ENCODE measurements at regions not wholly inside any gene's neighbourhood (a gene's known extent, or its start where the extent isn't known, plus 50 kb on each side); places are given as distances from the start of the nearest gene placed in this dataset.

DNA sequence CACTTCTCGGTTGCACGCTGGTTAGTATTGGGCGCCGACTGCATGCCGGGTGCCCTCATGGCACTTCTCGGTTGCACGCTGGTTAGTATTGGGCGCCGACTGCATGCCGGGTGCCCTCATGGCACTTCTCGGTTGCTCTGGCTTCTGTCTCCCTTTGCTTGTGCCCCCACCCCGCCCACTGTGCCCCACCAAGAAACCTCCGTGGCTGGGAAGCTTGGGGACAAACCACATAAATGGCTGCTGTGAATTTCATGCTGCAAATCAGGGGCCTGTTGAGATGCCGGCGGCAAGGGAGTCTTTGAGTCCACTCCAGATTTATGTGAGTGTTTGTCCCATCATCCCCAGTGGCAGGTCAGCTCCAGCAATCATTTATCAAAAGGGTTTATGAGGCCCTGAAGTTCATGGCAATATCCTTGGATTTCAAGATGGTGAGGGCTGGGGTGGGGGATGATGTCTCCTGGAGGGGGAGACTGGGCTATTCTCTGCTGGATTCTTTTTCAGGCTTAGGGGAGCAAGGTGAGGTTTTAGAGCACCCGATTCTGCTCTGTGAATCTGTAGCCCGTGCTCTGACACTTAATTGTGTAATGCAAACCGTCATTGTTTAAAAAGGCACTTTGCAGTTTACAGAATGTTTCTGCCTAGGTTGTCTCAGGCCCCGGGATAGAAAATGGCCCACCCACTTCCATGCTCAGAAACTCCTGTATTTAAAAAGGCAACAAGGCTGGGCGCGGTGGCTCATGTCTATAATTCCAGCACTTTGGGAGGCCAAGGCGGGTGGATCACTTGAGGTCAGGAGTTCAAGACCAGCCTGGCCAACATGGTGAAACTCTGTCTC, 51.2 kb upstream of the CIBAR2 start:
- no peaks in the 10 kb centered on the region for H3K9me3 ChIP-seq (ENCODE audit: low read length)
- H3K4me3 ChIP-seq (ENCODE audit: low read length) = no peak overlapping the region
- H3K9me2 ChIP-seq (ENCODE audit: insufficient read depth, low read length) = no peaks in the 10 kb centered on the region
- H3K9ac ChIP-seq (ENCODE audit: low read length) = no peak overlapping the region
- H3K27ac ChIP-seq (ENCODE audit: low read length) = no peak overlapping the region
- no peaks in the 10 kb centered on the region for H3K79me2 ChIP-seq (replicated peaks; ENCODE audit: insufficient read depth, low read length)
- TF ChIP-seq POLR2AphosphoS5 (IDR thresholded peaks at IDR 0.05) (no peak), EP300 (conservative IDR thresholded peaks at IDR 0.05; ENCODE audit: poor library complexity, severe bottlenecking) (no peak), MXI1 (conservative IDR thresholded peaks at IDR 0.05; ENCODE audit: poor library complexity, severe bottlenecking) (no peak), RAD21 (conservative IDR thresholded peaks at IDR 0.05) (no peak), EZH2 (IDR thresholded peaks at IDR 0.05; ENCODE audit: borderline replicate concordance, insufficient read depth, low read length, poor library complexity, severe bottlenecking) (no peak), SMC3 (conservative IDR thresholded peaks at IDR 0.05; ENCODE audit: poor library complexity) (no peak), TAF1 (IDR thresholded peaks at IDR 0.05; ENCODE audit: low read depth) (no peak)
- TF ChIP-seq, protein P1, sequence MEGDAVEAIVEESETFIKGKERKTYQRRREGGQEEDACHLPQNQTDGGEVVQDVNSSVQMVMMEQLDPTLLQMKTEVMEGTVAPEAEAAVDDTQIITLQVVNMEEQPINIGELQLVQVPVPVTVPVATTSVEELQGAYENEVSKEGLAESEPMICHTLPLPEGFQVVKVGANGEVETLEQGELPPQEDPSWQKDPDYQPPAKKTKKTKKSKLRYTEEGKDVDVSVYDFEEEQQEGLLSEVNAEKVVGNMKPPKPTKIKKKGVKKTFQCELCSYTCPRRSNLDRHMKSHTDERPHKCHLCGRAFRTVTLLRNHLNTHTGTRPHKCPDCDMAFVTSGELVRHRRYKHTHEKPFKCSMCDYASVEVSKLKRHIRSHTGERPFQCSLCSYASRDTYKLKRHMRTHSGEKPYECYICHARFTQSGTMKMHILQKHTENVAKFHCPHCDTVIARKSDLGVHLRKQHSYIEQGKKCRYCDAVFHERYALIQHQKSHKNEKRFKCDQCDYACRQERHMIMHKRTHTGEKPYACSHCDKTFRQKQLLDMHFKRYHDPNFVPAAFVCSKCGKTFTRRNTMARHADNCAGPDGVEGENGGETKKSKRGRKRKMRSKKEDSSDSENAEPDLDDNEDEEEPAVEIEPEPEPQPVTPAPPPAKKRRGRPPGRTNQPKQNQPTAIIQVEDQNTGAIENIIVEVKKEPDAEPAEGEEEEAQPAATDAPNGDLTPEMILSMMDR (IDR thresholded peaks at IDR 0.05; ENCODE audit: poor library complexity, severe bottlenecking) = no peak
- TF ChIP-seq, protein P2, sequence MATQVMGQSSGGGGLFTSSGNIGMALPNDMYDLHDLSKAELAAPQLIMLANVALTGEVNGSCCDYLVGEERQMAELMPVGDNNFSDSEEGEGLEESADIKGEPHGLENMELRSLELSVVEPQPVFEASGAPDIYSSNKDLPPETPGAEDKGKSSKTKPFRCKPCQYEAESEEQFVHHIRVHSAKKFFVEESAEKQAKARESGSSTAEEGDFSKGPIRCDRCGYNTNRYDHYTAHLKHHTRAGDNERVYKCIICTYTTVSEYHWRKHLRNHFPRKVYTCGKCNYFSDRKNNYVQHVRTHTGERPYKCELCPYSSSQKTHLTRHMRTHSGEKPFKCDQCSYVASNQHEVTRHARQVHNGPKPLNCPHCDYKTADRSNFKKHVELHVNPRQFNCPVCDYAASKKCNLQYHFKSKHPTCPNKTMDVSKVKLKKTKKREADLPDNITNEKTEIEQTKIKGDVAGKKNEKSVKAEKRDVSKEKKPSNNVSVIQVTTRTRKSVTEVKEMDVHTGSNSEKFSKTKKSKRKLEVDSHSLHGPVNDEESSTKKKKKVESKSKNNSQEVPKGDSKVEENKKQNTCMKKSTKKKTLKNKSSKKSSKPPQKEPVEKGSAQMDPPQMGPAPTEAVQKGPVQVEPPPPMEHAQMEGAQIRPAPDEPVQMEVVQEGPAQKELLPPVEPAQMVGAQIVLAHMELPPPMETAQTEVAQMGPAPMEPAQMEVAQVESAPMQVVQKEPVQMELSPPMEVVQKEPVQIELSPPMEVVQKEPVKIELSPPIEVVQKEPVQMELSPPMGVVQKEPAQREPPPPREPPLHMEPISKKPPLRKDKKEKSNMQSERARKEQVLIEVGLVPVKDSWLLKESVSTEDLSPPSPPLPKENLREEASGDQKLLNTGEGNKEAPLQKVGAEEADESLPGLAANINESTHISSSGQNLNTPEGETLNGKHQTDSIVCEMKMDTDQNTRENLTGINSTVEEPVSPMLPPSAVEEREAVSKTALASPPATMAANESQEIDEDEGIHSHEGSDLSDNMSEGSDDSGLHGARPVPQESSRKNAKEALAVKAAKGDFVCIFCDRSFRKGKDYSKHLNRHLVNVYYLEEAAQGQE (IDR thresholded peaks at IDR 0.05; ENCODE audit: borderline replicate concordance) = no peak
- H3K36me3 ChIP-seq (ENCODE audit: insufficient read depth, low read length) = no peaks in the 10 kb centered on the region
- no peak overlapping the region for H2AFZ ChIP-seq (ENCODE audit: low read depth, low read length)
- H3F3A ChIP-seq (ENCODE audit: insufficient read depth, low read length, poor library complexity, severe bottlenecking) = no peaks in the 10 kb centered on the region
- no peak overlapping the region for H3K4me2 ChIP-seq (ENCODE audit: low read length)
- no peaks in the 10 kb centered on the region for H3K27me3 ChIP-seq (ENCODE audit: insufficient read depth, low read depth, low read length)
- H4K20me1 ChIP-seq (ENCODE audit: insufficient read depth) = no peaks in the 10 kb centered on the region

DNA sequence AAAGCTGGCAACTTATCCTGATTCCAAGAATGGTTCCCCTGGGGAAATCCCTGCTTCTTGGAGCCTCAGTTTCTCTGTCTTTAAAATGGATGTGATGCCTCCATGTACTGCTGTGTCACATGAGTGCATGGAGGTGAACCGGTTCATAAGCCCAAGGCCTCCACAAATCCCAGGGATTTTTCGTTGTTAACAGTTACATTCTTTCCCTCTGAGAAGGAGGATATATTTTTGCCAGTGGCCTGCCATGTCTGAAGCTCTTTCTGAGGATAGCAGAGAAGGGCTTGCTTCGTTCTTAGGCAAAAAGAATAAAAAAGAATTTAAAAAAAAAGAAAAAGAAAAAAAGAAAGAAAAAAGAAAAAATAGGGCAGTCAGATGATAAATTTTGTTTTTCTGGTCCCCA, 52.2 kb upstream of the CIBAR2 start:
- no peak overlapping the region for H3K27ac ChIP-seq (ENCODE audit: low read length)
- H3K9me2 ChIP-seq (ENCODE audit: insufficient read depth, low read length) = no peaks in the 10 kb centered on the region
- H3K27me3 ChIP-seq (ENCODE audit: insufficient read depth, low read depth, low read length) = no peaks in the 10 kb centered on the region
- no peaks in the 10 kb centered on the region for H3F3A ChIP-seq (ENCODE audit: insufficient read depth, low read length, poor library complexity, severe bottlenecking)
- H2AFZ ChIP-seq (ENCODE audit: low read depth, low read length) = no peak overlapping the region
- no peaks in the 10 kb centered on the region for H3K9me3 ChIP-seq (ENCODE audit: low read length)
- no peak overlapping the region for H3K4me2 ChIP-seq (ENCODE audit: low read length)
- TF ChIP-seq SMC3 (conservative IDR thresholded peaks at IDR 0.05; ENCODE audit: poor library complexity) (no peak), RAD21 (conservative IDR thresholded peaks at IDR 0.05) (no peak), POLR2AphosphoS5 (IDR thresholded peaks at IDR 0.05) (no peak), EZH2 (IDR thresholded peaks at IDR 0.05; ENCODE audit: borderline replicate concordance, insufficient read depth, low read length, poor library complexity, severe bottlenecking) (no peak), EP300 (conservative IDR thresholded peaks at IDR 0.05; ENCODE audit: poor library complexity, severe bottlenecking) (no peak), MXI1 (conservative IDR thresholded peaks at IDR 0.05; ENCODE audit: poor library complexity, severe bottlenecking) (no peak), TAF1 (IDR thresholded peaks at IDR 0.05; ENCODE audit: low read depth) (no peak)
- TF ChIP-seq, protein P1 (IDR thresholded peaks at IDR 0.05; ENCODE audit: poor library complexity, severe bottlenecking) = no peak
- TF ChIP-seq, protein P2 (IDR thresholded peaks at IDR 0.05; ENCODE audit: borderline replicate concordance) = no peak
- no peak overlapping the region for H3K9ac ChIP-seq (ENCODE audit: low read length)
- no peak overlapping the region for H3K4me3 ChIP-seq (ENCODE audit: low read length)
- H3K36me3 ChIP-seq (ENCODE audit: insufficient read depth, low read length) = no peaks in the 10 kb centered on the region
- no peaks in the 10 kb centered on the region for H4K20me1 ChIP-seq (ENCODE audit: insufficient read depth)
- H3K79me2 ChIP-seq (replicated peaks; ENCODE audit: insufficient read depth, low read length) = no peaks in the 10 kb centered on the region
